GM12865 (cell line): ENCODE measurements at regions not wholly inside any gene's neighbourhood (a gene's known extent, or its start where the extent isn't known, plus 50 kb on each side); places are given as distances from the start of the nearest gene placed in this dataset.
"Not testable (repeated sequence)": the region's sequence is repeated elsewhere in the genome, so short reads cannot be mapped to it uniquely, and the experiment has no call there.

Experiments
- DNase-seq: peaks from one replicate; pipeline ENCODE4 v3.0.0; 2010; ENCODE audit warnings: low read depth
- H3K4me3 ChIP-seq: 2 replicates; pipeline ENCODE4 v1.5.1; 2011; ENCODE audit warnings: mild to moderate bottlenecking, low read depth, low read length, control low read depth
- CTCF ChIP-seq: IDR thresholded peaks from 2 replicates; pipeline ENCODE4 v1.5.1; 2011; ENCODE audit warnings: low read length, control low read depth, low read depth, inconsistent platforms; ENCODE audit not compliant: insufficient read depth; ENCODE audit errors: missing control alignments

- DNase-seq: no peak
- no peak overlapping the region for H3K4me3 ChIP-seq
- TF ChIP-seq CTCF: no peak
Measured at GRCh38 chr1:232164078-232164963, 465.6 kb downstream of the SIPA1L2 start.

- no peak for DNase-seq
- H3K4me3 ChIP-seq: no peak overlapping the region
- TF ChIP-seq CTCF: no peak
Measured at GRCh38 chr1:232163533-232163932, 466.4 kb downstream of the SIPA1L2 start.

DNA sequence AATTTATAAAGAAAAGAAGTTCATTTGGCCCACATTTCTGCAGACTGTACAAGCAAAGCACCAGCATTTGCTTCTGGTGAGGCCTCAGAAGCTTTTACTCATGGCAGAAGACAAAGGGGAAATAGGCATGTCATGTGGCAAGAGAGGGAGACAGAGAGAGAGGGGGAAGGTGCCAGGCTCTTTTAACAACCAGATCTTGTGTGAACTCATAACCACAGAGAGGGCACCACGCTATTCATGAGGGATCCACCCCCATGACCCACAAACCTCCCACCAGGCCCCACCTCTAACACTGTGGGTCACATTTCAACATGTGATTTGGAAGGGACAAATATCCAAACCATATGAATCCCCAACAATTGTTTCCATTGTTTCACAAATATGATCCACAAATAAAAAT lies 467.9 kb downstream of the SIPA1L2 start:
- no peak for TF ChIP-seq CTCF
- DNase-seq: no peak
- H3K4me3 ChIP-seq: no peak overlapping the region

DNA sequence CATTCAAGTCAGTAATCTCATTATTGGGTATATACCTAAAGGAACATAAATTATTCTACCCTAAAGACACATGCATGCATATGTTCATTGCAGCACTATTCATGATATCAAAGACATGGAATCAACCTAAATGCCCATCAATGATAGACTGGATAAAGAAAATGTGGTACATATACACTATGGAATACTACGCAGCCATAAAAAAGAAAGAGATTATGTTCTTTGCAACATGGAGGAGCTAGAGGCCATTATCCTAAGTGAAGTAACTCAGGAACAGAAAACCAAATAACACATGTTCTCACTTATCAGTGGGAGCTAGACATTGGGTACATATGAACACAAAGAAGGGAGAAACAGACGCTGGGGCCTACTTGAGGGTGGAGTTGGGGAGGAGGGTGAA lies 471.4 kb downstream of the SIPA1L2 start:
- H3K4me3 ChIP-seq: not testable (repeated sequence)

GRCh38 chr1:232156070-232156469 lies 473.9 kb downstream of the SIPA1L2 start:
- H3K4me3 ChIP-seq, DNase-seq: not testable (repeated sequence)

More for the DNA sequence above, 471.4 kb downstream of the SIPA1L2 start:
- not testable (repeated sequence) for DNase-seq

DNA sequence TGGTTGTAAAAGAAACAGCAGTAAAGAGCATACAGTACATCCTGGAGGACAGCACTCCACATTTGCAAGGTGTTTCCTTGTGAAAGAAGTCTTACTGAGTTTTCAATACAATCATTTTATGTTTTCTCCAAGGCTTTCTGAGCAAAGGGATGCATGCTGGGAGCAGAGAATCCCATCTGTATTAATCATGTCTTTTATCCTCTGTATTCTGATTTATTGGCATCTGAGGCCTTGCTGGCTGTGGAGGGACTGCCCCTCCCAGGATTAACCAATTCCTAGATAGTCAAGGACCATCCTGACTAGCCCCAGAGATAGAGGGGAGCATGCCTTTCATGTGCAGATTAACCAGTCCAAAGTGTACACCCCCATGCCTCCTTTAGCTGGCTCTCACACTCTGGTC lies 476.3 kb downstream of the SIPA1L2 start:
- no peak for DNase-seq
- TF ChIP-seq CTCF: no peak
- H3K4me3 ChIP-seq: no peak overlapping the region

- no peak overlapping the region for H3K4me3 ChIP-seq
- no peak for DNase-seq
- no peak for TF ChIP-seq CTCF
Measured at GRCh38 chr1:232150770-232151548, 479.0 kb downstream of the SIPA1L2 start.
